A549 (cell line): ENCODE measurements at regions not wholly inside any gene's neighbourhood (a gene's known extent, or its start where the extent isn't known, plus 50 kb on each side); places are given as distances from the start of the nearest gene placed in this dataset.

Experiments
- ATAC-seq, 2 experiments: fragments of 200-7000 bp in 1 of 2; fragments of >200 bp in 1 of 2; cut with Nextera tagmentation in 1 of 2; cut with Tn5 transposase in 1 of 2; 3 replicates each; pipeline versions ENCODE4 v1.8.0 to v1.9.1; 2018 to 2020; ENCODE audit warnings: mild to moderate bottlenecking in 1 of 2, moderate library complexity in 1 of 2
- CTCF ChIA-PET: fragments of 300-600 bp; sonication (Branson Sonifier 250); formaldehyde crosslinking; extraction: SDS; loops from one replicate; lab custom pipeline; 2021; ENCODE audit warnings: antibody characterized with exemption, inconsistent platforms; lab: Yijun Ruan, JAX
- POLR2A ChIA-PET: fragments of 350-600 bp; formaldehyde crosslinking; extraction: SDS; loops from one replicate; lab custom pipeline; 2021; ENCODE audit warnings: antibody characterized with exemption, inconsistent platforms; lab: Yijun Ruan, JAX
- DNase-seq, 2 experiments: peaks; one replicate each; pipeline versions ENCODE4 v3.0.0 to v3.0.0-alpha.2; 2011 to 2016; ENCODE audit warnings: low read depth in 1 of 2, low spot score in 1 of 2
- FAIRE-seq: peaks from 2 replicates; lab custom pipeline; 2011; peaks lifted over from hg19 to GRCh38; lab: Jason Lieb, UNC
- H3K27ac ChIP-seq, 2 experiments: fragments of >200 bp; sonication (Bioruptor Twin); formaldehyde crosslinking; 3 replicates each; pipeline ENCODE4 v1.5.1; 2016 to 2017
- H3K4me1 ChIP-seq: fragments of >200 bp; sonication (Bioruptor Twin); formaldehyde crosslinking; 3 replicates; pipeline ENCODE4 v1.6.1; 2016
- H3K4me2 ChIP-seq: fragments of >200 bp; sonication (Bioruptor Twin); formaldehyde crosslinking; 3 replicates; pipeline ENCODE4 v1.6.1; 2016
- H3K4me3 ChIP-seq: fragments of >200 bp; sonication (Bioruptor Twin); formaldehyde crosslinking; 3 replicates; pipeline ENCODE4 v1.5.1; 2016
- H3K9me3 ChIP-seq: fragments of >200 bp; sonication (Bioruptor Twin); formaldehyde crosslinking; 3 replicates; pipeline ENCODE4 v1.6.1; 2016
- BHLHE40 ChIP-seq: IDR thresholded peaks from 2 replicates; pipeline ENCODE4 v1.6.1; 2012; ENCODE audit warnings: low read depth, low read length, inconsistent platforms
- CBX2 ChIP-seq: fragments of 200-600 bp; sonication (generic); IDR thresholded peaks from 2 replicates; pipeline ENCODE4 v1.6.1; 2016; ENCODE audit warnings: low read depth, mild to moderate bottlenecking, borderline replicate concordance
- CBX8 ChIP-seq: fragments of 200-600 bp; sonication (generic); IDR thresholded peaks from 2 replicates; pipeline ENCODE4 v1.6.1; 2016
- CEBPB ChIP-seq, 2 experiments: fragments of >200 bp in 1 of 2; sonication (Bioruptor Twin) in 1 of 2; formaldehyde crosslinking in 1 of 2; IDR thresholded peaks; 2 replicates each; pipeline ENCODE4 v1.6.1; 2012 to 2016
- CHD4 ChIP-seq: fragments of 200-600 bp; sonication (generic); IDR thresholded peaks from 2 replicates; pipeline ENCODE4 v1.6.1; 2016; ENCODE audit warnings: antibody characterized with exemption, mild to moderate bottlenecking, borderline replicate concordance
- EHF ChIP-seq: fragments of 250-450 bp; sonication (Bioruptor Pico); IDR thresholded peaks from 2 replicates; pipeline ENCODE4 v1.5.0; 2020; ENCODE audit warnings: mild to moderate bottlenecking
- ESRRA ChIP-seq: fragments of 150-350 bp; IDR thresholded peaks from 2 replicates; pipeline ENCODE4 v1.6.1; 2014; ENCODE audit warnings: mild to moderate bottlenecking, low read length, borderline replicate concordance
- FOSL2 ChIP-seq, 2 experiments: fragments of 450-650 bp in 1 of 2; fragments of >200 bp in 1 of 2; sonication (Bioruptor Twin) in 1 of 2; formaldehyde crosslinking; IDR thresholded peaks; 2 replicates each; pipeline versions ENCODE4 v1.5.0 to v1.6.1; 2016 to 2020; ENCODE audit warnings: mild to moderate bottlenecking in 1 of 2, moderate library complexity in 1 of 2
- GATA3 ChIP-seq: IDR thresholded peaks from 2 replicates; pipeline ENCODE4 v1.6.1; 2012; ENCODE audit warnings: borderline replicate concordance
- HDAC2 ChIP-seq: fragments of 200-600 bp; sonication (generic); IDR thresholded peaks from 2 replicates; pipeline ENCODE4 v1.6.1; 2016
- HEYL ChIP-seq: fragments of 250-450 bp; sonication (Bioruptor Pico); IDR thresholded peaks from 2 replicates; pipeline ENCODE4 v1.8.0; 2021; ENCODE audit warnings: mild to moderate bottlenecking, moderate library complexity
- HOXA7 ChIP-seq: fragments of 250-450 bp; sonication (Bioruptor Pico); IDR thresholded peaks from 2 replicates; pipeline ENCODE4 v1.5.0; 2020; ENCODE audit warnings: mild to moderate bottlenecking, moderate library complexity
- HOXB13 ChIP-seq: fragments of 250-450 bp; sonication (Bioruptor Pico); IDR thresholded peaks from 2 replicates; pipeline ENCODE4 v1.5.0; 2020; ENCODE audit warnings: low read depth, mild to moderate bottlenecking, moderate library complexity
- HOXB5 ChIP-seq: fragments of 250-450 bp; sonication (Bioruptor Pico); IDR thresholded peaks from 2 replicates; pipeline ENCODE4 v1.5.0; 2020; ENCODE audit warnings: mild to moderate bottlenecking, moderate library complexity
- JUN ChIP-seq, 2 experiments: fragments of >200 bp; sonication (Bioruptor Twin); formaldehyde crosslinking; IDR thresholded peaks; 2 replicates in 1 of 2; 3 replicates in 1 of 2; pipeline ENCODE4 v1.6.1; 2016 to 2017
- JUNB ChIP-seq: fragments of >200 bp; sonication (Bioruptor Twin); formaldehyde crosslinking; IDR thresholded peaks from 2 replicates; pipeline ENCODE4 v1.6.1; 2016
- KDM1A ChIP-seq: fragments of 200-600 bp; sonication (generic); IDR thresholded peaks from 2 replicates; pipeline ENCODE4 v1.6.1; 2016; ENCODE audit warnings: low read depth, mild to moderate bottlenecking
- KDM5A ChIP-seq: fragments of 200-600 bp; sonication (generic); IDR thresholded peaks from 2 replicates; pipeline ENCODE4 v1.6.1; 2016; ENCODE audit warnings: antibody characterized with exemption, mild to moderate bottlenecking
- MAZ ChIP-seq: fragments of 150-350 bp; IDR thresholded peaks from 2 replicates; pipeline ENCODE4 v1.6.1; 2014; ENCODE audit warnings: antibody characterized with exemption, low read depth, low read length, borderline replicate concordance
- MYC ChIP-seq: IDR thresholded peaks from 2 replicates; pipeline ENCODE4 v1.6.1; 2012; ENCODE audit warnings: mild to moderate bottlenecking, inconsistent platforms, low read length, improper control_type of control experiment, borderline replicate concordance
- NR3C1 ChIP-seq: fragments of >200 bp; sonication (Bioruptor Twin); formaldehyde crosslinking; IDR thresholded peaks from 3 replicates; pipeline ENCODE4 v1.6.1; 2017
- POLR2AphosphoS2 ChIP-seq: conservative IDR thresholded peaks from 2 replicates; pipeline ENCODE4 v1.6.1; 2012; ENCODE audit warnings: low read length, improper control_type of control experiment, inconsistent platforms
- RAD21 ChIP-seq, 2 experiments: fragments of >200 bp in 1 of 2; sonication (Bioruptor Twin) in 1 of 2; formaldehyde crosslinking in 1 of 2; IDR thresholded peaks in 1 of 2; conservative IDR thresholded peaks in 1 of 2; 2 replicates in 1 of 2; 3 replicates in 1 of 2; pipeline ENCODE4 v1.6.1; 2012 to 2018; ENCODE audit warnings: inconsistent platforms in 1 of 2
- RFX5 ChIP-seq: fragments of 450-650 bp; IDR thresholded peaks from 2 replicates; pipeline ENCODE4 v1.7.1; 2014; ENCODE audit warnings: antibody characterized with exemption, mild to moderate bottlenecking, moderate library complexity
- SMC3 ChIP-seq: fragments of >200 bp; sonication (Bioruptor Twin); formaldehyde crosslinking; IDR thresholded peaks from 3 replicates; pipeline ENCODE4 v1.6.1; 2018; ENCODE audit warnings: inconsistent platforms
- ZNF302 ChIP-seq: fragments of 250-450 bp; sonication (Bioruptor Pico); IDR thresholded peaks from 2 replicates; pipeline ENCODE4 v1.9.0; 2021; ENCODE audit warnings: inconsistent platforms, mild to moderate bottlenecking, moderate library complexity
- WGBS: methylation state at CpG from one replicate; pipeline ENCODE4 v1.1.6; 2017; ENCODE audit errors: missing lambda C conversion rate; 5-methylcytosine and 5-hydroxymethylcytosine counted together
- TF ChIP-seq, protein P1 (sequence below): IDR thresholded peaks from 2 replicates; pipeline ENCODE4 v1.6.1; 2012
- TF ChIP-seq, protein P2 (sequence below): fragments of 450-650 bp; IDR thresholded peaks from 2 replicates; pipeline ENCODE4 v1.6.1; 2014; ENCODE audit warnings: antibody characterized with exemption
- TF ChIP-seq, protein P3 (sequence below): fragments of >200 bp; sonication (Bioruptor Twin); formaldehyde crosslinking; IDR thresholded peaks from 3 replicates; pipeline ENCODE4 v1.6.1; 2016
- TF ChIP-seq, protein P4 (sequence below): fragments of >200 bp; sonication (Bioruptor Twin); formaldehyde crosslinking; IDR thresholded peaks from 2 replicates; pipeline ENCODE4 v1.6.1; 2016
- TF ChIP-seq, protein P5 (sequence below): IDR thresholded peaks from 2 replicates; pipeline ENCODE4 v1.6.1; 2012; ENCODE audit warnings: low read depth, borderline replicate concordance

DNA sequence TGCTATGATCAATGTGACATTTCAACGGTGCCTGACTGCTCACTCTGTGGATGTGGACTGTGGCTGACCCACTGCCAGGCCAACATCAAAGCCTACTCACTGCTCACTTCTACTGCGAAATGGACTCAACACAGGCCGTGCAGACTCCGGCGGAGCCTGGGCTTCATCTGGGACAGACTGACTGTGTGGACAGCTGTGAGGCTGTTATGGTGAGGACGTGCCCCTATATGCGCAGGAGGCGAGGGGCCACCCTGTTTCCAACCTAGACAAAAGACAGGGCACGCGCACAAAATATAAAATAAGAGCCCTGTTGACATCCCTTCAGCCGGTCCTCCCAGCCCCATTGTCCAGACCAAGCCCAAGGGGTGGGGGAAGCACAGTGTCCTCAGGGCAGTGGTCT, 514.4 kb upstream of the RAB6C start:
- ATAC-seq = no peak
- 18% methylated on average over 8 of the region's 11 CpGs for WGBS
- no peak for DNase-seq
- Histone ChIP-seq H3K4me1 (no peaks in the 10 kb centered on the region), H3K9me3 (no peaks in the 10 kb centered on the region), H3K4me2 (no peak overlapping the region), H3K4me3 (no peak overlapping the region), H3K27ac (no peak overlapping the region)
- ChIA-PET CTCF (no interaction called here), POLR2A (no interaction called here)
- FAIRE-seq = no peak
- no peak for TF ChIP-seq ESRRA
- TF ChIP-seq ZNF302 = no peak
- TF ChIP-seq HOXB13 (CRISPR knock-in tag) = no peak
- TF ChIP-seq CBX2 = no peak
- TF ChIP-seq HDAC2 = no peak
- TF ChIP-seq MYC = no peak
- TF ChIP-seq HEYL (CRISPR knock-in tag) = no peak
- TF ChIP-seq, protein P1, sequence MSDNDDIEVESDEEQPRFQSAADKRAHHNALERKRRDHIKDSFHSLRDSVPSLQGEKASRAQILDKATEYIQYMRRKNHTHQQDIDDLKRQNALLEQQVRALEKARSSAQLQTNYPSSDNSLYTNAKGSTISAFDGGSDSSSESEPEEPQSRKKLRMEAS = no peak
- TF ChIP-seq HOXA7 = no peak
- no peak for TF ChIP-seq EHF (CRISPR knock-in tag)
- no peak for TF ChIP-seq JUN (IDR thresholded peaks at IDR 0.05)
- no peak for TF ChIP-seq MAZ
- TF ChIP-seq, protein P2, sequence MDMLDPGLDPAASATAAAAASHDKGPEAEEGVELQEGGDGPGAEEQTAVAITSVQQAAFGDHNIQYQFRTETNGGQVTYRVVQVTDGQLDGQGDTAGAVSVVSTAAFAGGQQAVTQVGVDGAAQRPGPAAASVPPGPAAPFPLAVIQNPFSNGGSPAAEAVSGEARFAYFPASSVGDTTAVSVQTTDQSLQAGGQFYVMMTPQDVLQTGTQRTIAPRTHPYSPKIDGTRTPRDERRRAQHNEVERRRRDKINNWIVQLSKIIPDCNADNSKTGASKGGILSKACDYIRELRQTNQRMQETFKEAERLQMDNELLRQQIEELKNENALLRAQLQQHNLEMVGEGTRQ = no peak
- no peak for TF ChIP-seq KDM5A
- TF ChIP-seq, protein P3, sequence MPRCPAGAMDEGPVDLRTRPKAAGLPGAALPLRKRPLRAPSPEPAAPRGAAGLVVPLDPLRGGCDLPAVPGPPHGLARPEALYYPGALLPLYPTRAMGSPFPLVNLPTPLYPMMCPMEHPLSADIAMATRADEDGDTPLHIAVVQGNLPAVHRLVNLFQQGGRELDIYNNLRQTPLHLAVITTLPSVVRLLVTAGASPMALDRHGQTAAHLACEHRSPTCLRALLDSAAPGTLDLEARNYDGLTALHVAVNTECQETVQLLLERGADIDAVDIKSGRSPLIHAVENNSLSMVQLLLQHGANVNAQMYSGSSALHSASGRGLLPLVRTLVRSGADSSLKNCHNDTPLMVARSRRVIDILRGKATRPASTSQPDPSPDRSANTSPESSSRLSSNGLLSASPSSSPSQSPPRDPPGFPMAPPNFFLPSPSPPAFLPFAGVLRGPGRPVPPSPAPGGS = no peak
- TF ChIP-seq KDM1A = no peak
- TF ChIP-seq, protein P4, sequence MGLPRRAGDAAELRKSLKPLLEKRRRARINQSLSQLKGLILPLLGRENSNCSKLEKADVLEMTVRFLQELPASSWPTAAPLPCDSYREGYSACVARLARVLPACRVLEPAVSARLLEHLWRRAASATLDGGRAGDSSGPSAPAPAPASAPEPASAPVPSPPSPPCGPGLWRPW = no peak
- TF ChIP-seq, protein P5, sequence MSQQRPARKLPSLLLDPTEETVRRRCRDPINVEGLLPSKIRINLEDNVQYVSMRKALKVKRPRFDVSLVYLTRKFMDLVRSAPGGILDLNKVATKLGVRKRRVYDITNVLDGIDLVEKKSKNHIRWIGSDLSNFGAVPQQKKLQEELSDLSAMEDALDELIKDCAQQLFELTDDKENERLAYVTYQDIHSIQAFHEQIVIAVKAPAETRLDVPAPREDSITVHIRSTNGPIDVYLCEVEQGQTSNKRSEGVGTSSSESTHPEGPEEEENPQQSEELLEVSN = no peak

DNA sequence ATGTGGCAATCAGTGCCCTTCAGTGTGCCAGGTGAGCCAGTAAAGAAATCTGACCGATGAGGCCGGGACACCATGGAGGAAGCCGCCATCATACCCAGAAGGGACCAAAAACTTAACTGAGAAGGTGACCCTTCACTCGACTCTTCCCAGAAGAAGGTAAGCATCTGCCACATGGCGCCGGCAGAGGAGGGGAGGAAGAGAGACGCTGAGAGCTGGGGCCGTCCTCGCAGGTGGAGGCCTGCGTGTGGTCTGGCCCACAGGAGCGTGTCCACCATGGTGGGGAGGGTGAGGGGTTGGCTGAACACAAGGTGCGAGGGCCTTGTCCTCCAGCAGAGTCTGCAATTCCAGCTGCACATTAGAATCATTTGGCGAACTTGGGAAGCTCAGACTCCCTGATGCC, 513.1 kb upstream of the RAB6C start:
- POLR2A ChIA-PET = no interaction called here
- no peaks in the 10 kb centered on the region for H3K4me1 ChIP-seq
- ATAC-seq = no peak
- FAIRE-seq = no peak
- H3K4me2 ChIP-seq = no peak overlapping the region
- H3K4me3 ChIP-seq = no peak overlapping the region
- no peak overlapping the region for H3K27ac ChIP-seq
- CTCF ChIA-PET = no interaction called here
- no peak for TF ChIP-seq CEBPB (IDR thresholded peaks at IDR 0.05)
- no peak for TF ChIP-seq JUNB
- no peak for TF ChIP-seq HOXA7
- TF ChIP-seq MAZ = no peak
- TF ChIP-seq POLR2AphosphoS2 = no peak
- no peak for TF ChIP-seq JUN (IDR thresholded peaks at IDR 0.05)
- TF ChIP-seq HOXB13 (CRISPR knock-in tag) = no peak
- no peak for TF ChIP-seq GATA3
- TF ChIP-seq CBX2 = no peak
- no peak for TF ChIP-seq CBX8
- no peak for TF ChIP-seq FOSL2 (IDR thresholded peaks at IDR 0.05)
- TF ChIP-seq FOSL2 (CRISPR knock-in tag; IDR thresholded peaks at IDR 0.05) = no peak
- no peak for TF ChIP-seq RFX5
- no peak for TF ChIP-seq HDAC2
- TF ChIP-seq CHD4 = no peak
- TF ChIP-seq SMC3 = no peak
- no peak for TF ChIP-seq HOXB5 (CRISPR knock-in tag)
- TF ChIP-seq RAD21 (conservative IDR thresholded peaks at IDR 0.05 in 1 of 2, IDR thresholded peaks at IDR 0.05 in 1 of 2) = no peak
- TF ChIP-seq BHLHE40 = no peak
- TF ChIP-seq HEYL (CRISPR knock-in tag) = no peak
- no peak for TF ChIP-seq NR3C1
- WGBS = 30% methylated on average over 13 of the region's 13 CpGs
- no peaks in the 10 kb centered on the region for H3K9me3 ChIP-seq
- no peak for DNase-seq
